Loucy (cell line): ENCODE measurements at regions not wholly inside any gene's neighbourhood (a gene's known extent, or its start where the extent isn't known, plus 50 kb on each side); places are given as distances from the start of the nearest gene placed in this dataset.

ENCODE experiments used
- H2AFZ ChIP-seq: fragments of 200-600 bp; sonication (generic); 2 replicates; pipeline ENCODE4 v1.6.0; 2016; ENCODE audit warnings: antibody characterized with exemption, mild to moderate bottlenecking, low read length, moderate library complexity
- H3F3A ChIP-seq: fragments of 200-600 bp; 2 replicates; pipeline ENCODE4 v1.6.0; 2016; ENCODE audit warnings: antibody characterized with exemption, low read depth, mild to moderate bottlenecking
- H3K27me3 ChIP-seq: fragments of 200-600 bp; sonication (generic); 2 replicates; pipeline ENCODE4 v1.6.1; 2014; ENCODE audit warnings: low read length, mild to moderate bottlenecking; ENCODE audit not compliant: insufficient read depth, poor library complexity, severe bottlenecking
- H3K36me3 ChIP-seq: fragments of 200-600 bp; sonication (generic); 2 replicates; pipeline ENCODE4 v1.6.1; 2016; ENCODE audit warnings: low read length; ENCODE audit not compliant: insufficient read depth
- H3K4me1 ChIP-seq: fragments of 200-600 bp; sonication (generic); 2 replicates; pipeline ENCODE4 v1.5.1; 2014; ENCODE audit warnings: low read length, mild to moderate bottlenecking; ENCODE audit not compliant: insufficient read depth, poor library complexity, severe bottlenecking
- H3K4me2 ChIP-seq: fragments of 200-600 bp; sonication (generic); 2 replicates; pipeline ENCODE4 v1.6.0; 2014; ENCODE audit warnings: antibody characterized with exemption, low read length, low read depth, mild to moderate bottlenecking; ENCODE audit not compliant: poor library complexity, severe bottlenecking
- H3K4me3 ChIP-seq: fragments of 200-600 bp; sonication (generic); 2 replicates; pipeline ENCODE4 v1.5.1; 2014; ENCODE audit warnings: low read length, mild to moderate bottlenecking, mixed read lengths; ENCODE audit not compliant: poor library complexity, severe bottlenecking
- H3K79me2 ChIP-seq: fragments of 200-600 bp; sonication (generic); 2 replicates; pipeline ENCODE4 v1.6.1; 2014; ENCODE audit warnings: low read length; ENCODE audit not compliant: insufficient read depth
- H3K9ac ChIP-seq: fragments of 200-600 bp; sonication (generic); 2 replicates; pipeline ENCODE4 v1.6.0; 2014; ENCODE audit warnings: mild to moderate bottlenecking, low read depth, low read length, moderate library complexity; ENCODE audit not compliant: poor library complexity, severe bottlenecking
- H3K9me2 ChIP-seq: fragments of 200-600 bp; sonication (generic); replicated peaks from 2 replicates; pipeline ENCODE4 v1.6.1; 2016; ENCODE audit warnings: low read depth, low read length, mixed read lengths
- H3K9me3 ChIP-seq: fragments of 200-600 bp; sonication (generic); 2 replicates; pipeline ENCODE4 v1.6.1; 2014; ENCODE audit warnings: mild to moderate bottlenecking, antibody characterized with exemption, low read length, low read depth; ENCODE audit not compliant: insufficient read depth
- H4K20me1 ChIP-seq: fragments of 200-600 bp; sonication (generic); 2 replicates; pipeline ENCODE4 v1.6.0; 2014; ENCODE audit warnings: antibody characterized with exemption, low read length, mild to moderate bottlenecking; ENCODE audit not compliant: insufficient read depth, poor library complexity, severe bottlenecking
- CTCF ChIP-seq: fragments of 200-600 bp; sonication (generic); conservative IDR thresholded peaks from 2 replicates; pipeline ENCODE4 v1.5.1; 2014; ENCODE audit warnings: mild to moderate bottlenecking, antibody characterized with exemption, low read length
- EZH2phosphoT487 ChIP-seq: fragments of 200-600 bp; IDR thresholded peaks from 2 replicates; pipeline ENCODE4 v1.6.1; 2018; ENCODE audit warnings: antibody characterized with exemption, mild to moderate bottlenecking, moderate library complexity, borderline replicate concordance

- no peaks in the 10 kb centered on the region for H3K9me2 ChIP-seq
- H2AFZ ChIP-seq, result peak overlapping the region; percentile 20
- no peaks in the 10 kb centered on the region for H3K9me3 ChIP-seq
- no peaks in the 10 kb centered on the region for H3K36me3 ChIP-seq
- H3K27me3 ChIP-seq, result no peaks in the 10 kb centered on the region
- H3K4me1 ChIP-seq, result peaks cover 73% of the 10 kb centered on the region
- peak overlapping the region; percentile 78 for H3K9ac ChIP-seq
- no peaks in the 10 kb centered on the region for H4K20me1 ChIP-seq
- H3K4me2 ChIP-seq, result peak overlapping the region; percentile 69
- H3K79me2 ChIP-seq, result peaks cover 21% of the 10 kb centered on the region
- H3K4me3 ChIP-seq, result peak overlapping the region; percentile 63
- no peak for TF ChIP-seq CTCF
- no peak for TF ChIP-seq EZH2phosphoT487
- no peaks in the 10 kb centered on the region; the same call in 1 of the 2 replicates for H3F3A ChIP-seq
Observed at GRCh38 chr1:234980645-234981396, 147.8 kb downstream of the TOMM20 start.

GRCh38 chr1:234980291-234980644 lies 148.4 kb downstream of the TOMM20 start:
- no peaks in the 10 kb centered on the region for H3K36me3 ChIP-seq
- H3K9me2 ChIP-seq, result no peaks in the 10 kb centered on the region
- TF ChIP-seq EZH2phosphoT487, result no peak
- no peak for TF ChIP-seq CTCF
- no peaks in the 10 kb centered on the region for H4K20me1 ChIP-seq
- peaks cover 21% of the 10 kb centered on the region for H3K79me2 ChIP-seq
- no peaks in the 10 kb centered on the region for H3K27me3 ChIP-seq
- H3F3A ChIP-seq, result no peaks in the 10 kb centered on the region; the same call in 1 of the 2 replicates
- H3K9me3 ChIP-seq, result no peaks in the 10 kb centered on the region
- peak overlapping the region; percentile 69 for H3K4me2 ChIP-seq
- H3K4me1 ChIP-seq, result peaks cover 79% of the 10 kb centered on the region
- 0 out of 2 replicates have a peak overlapping the region, but pooled peaks have one; percentile 20 for H2AFZ ChIP-seq
- peak overlapping the region; percentile 78 for H3K9ac ChIP-seq
- peak overlapping the region; percentile 63 for H3K4me3 ChIP-seq

GRCh38 chr1:234979296-234980279 lies 149.0 kb downstream of the TOMM20 start:
- no peak overlapping the region for H2AFZ ChIP-seq
- no peaks in the 10 kb centered on the region for H3K9me3 ChIP-seq
- peaks cover 85% of the 10 kb centered on the region for H3K4me1 ChIP-seq
- H3K9me2 ChIP-seq, result no peaks in the 10 kb centered on the region
- peaks cover 21% of the 10 kb centered on the region for H3K79me2 ChIP-seq
- no peak for TF ChIP-seq CTCF
- TF ChIP-seq EZH2phosphoT487, result no peak
- H3F3A ChIP-seq, result no peaks in the 10 kb centered on the region; the same call in 1 of the 2 replicates
- peak overlapping the region; percentile 69 for H3K4me2 ChIP-seq
- H3K36me3 ChIP-seq, result no peaks in the 10 kb centered on the region
- H4K20me1 ChIP-seq, result no peaks in the 10 kb centered on the region
- H3K4me3 ChIP-seq, result peak overlapping the region; percentile 63
- H3K27me3 ChIP-seq, result no peaks in the 10 kb centered on the region
- peak overlapping the region; percentile 78 for H3K9ac ChIP-seq
